WTC11 (cell line): ENCODE measurements at regions not wholly inside any gene's neighbourhood (a gene's known extent, or its start where the extent isn't known, plus 50 kb on each side); places are given as distances from the start of the nearest gene placed in this dataset.

Source experiments
- ATAC-seq: fragments of 200-7000 bp; cut with Tn5 transposase; 2 replicates; pipeline ENCODE4 v1.10.0; 2021; ENCODE audit warnings: mild to moderate bottlenecking, moderate library complexity
- CTCF ChIA-PET: fragments of 300-600 bp; sonication (Branson Sonifier 250); formaldehyde crosslinking; loops from one replicate; lab custom pipeline; 2021; ENCODE audit warnings: antibody characterized with exemption; lab: Charles Lee
- POLR2A ChIA-PET: fragments of 350-600 bp; sonication (Branson Sonifier 250); formaldehyde crosslinking; loops from one replicate; lab custom pipeline; 2021; ENCODE audit warnings: antibody characterized with exemption; lab: Charles Lee
- DNase-seq: peaks from one replicate; pipeline ENCODE4 v3.0.0; 2021; ENCODE audit warnings: low spot score
- H3K27ac Mint-ChIP-seq: 2 replicates; pipeline ENCODE4 v1.8.0; 2021; ENCODE audit warnings: mixed read lengths
- H3K27me3 Mint-ChIP-seq: 2 replicates; pipeline ENCODE4 v1.8.0; 2021; ENCODE audit warnings: low read depth, mild to moderate bottlenecking, moderate library complexity, mixed read lengths
- H3K36me3 Mint-ChIP-seq: 2 replicates; pipeline ENCODE4 v1.8.0; 2021; ENCODE audit warnings: mixed read lengths
- H3K4me1 Mint-ChIP-seq: 2 replicates; pipeline ENCODE4 v1.8.0; 2022; ENCODE audit warnings: mixed read lengths
- H3K4me3 Mint-ChIP-seq: 2 replicates; pipeline ENCODE4 v1.8.0; 2021; ENCODE audit warnings: mild to moderate bottlenecking, moderate library complexity, mixed read lengths
- H3K9me3 Mint-ChIP-seq: 2 replicates; pipeline ENCODE4 v1.8.0; 2021; ENCODE audit warnings: mixed read lengths
- CDX4 ChIP-seq: fragments of 250-450 bp; sonication (Bioruptor Pico); IDR thresholded peaks from 2 replicates; pipeline ENCODE4 v1.9.0; 2021; ENCODE audit warnings: moderate library complexity, mild to moderate bottlenecking, inconsistent platforms, borderline replicate concordance
- FOXP4 ChIP-seq: sonication (generic); formaldehyde crosslinking; IDR thresholded peaks from 2 replicates; pipeline ENCODE4 v1.8.0; 2022; ENCODE audit warnings: mild to moderate bottlenecking, missing genetic modification reagents
- JUN ChIP-seq: sonication (generic); formaldehyde crosslinking; IDR thresholded peaks from 2 replicates; pipeline ENCODE4 v1.8.0; 2023; ENCODE audit warnings: mild to moderate bottlenecking, missing genetic modification reagents
- NR2C2 ChIP-seq: sonication (generic); formaldehyde crosslinking; IDR thresholded peaks from 2 replicates; pipeline ENCODE4 v1.8.0; 2022; ENCODE audit warnings: mild to moderate bottlenecking, missing genetic modification reagents
- PRDM15 ChIP-seq: sonication (generic); formaldehyde crosslinking; IDR thresholded peaks from 2 replicates; pipeline ENCODE4 v1.8.0; 2022; ENCODE audit warnings: missing genetic modification reagents
- RORB ChIP-seq: fragments of 250-450 bp; sonication (Bioruptor Pico); IDR thresholded peaks from 2 replicates; pipeline ENCODE4 v1.9.0; 2021; ENCODE audit warnings: mild to moderate bottlenecking
- SMAD4 ChIP-seq: sonication (generic); formaldehyde crosslinking; IDR thresholded peaks from 2 replicates; pipeline ENCODE4 v1.8.0; 2022; ENCODE audit warnings: mild to moderate bottlenecking, missing genetic modification reagents
- SP1 ChIP-seq: sonication (generic); formaldehyde crosslinking; conservative IDR thresholded peaks from 2 replicates; pipeline ENCODE4 v1.8.1; 2022; ENCODE audit warnings: missing genetic modification reagents
- ZNF317 ChIP-seq: sonication (generic); formaldehyde crosslinking; IDR thresholded peaks from 2 replicates; pipeline ENCODE4 v1.8.1; 2023; ENCODE audit warnings: low read depth, mild to moderate bottlenecking, moderate library complexity, missing genetic modification reagents, borderline replicate concordance
- TF ChIP-seq, protein P1 (sequence below): sonication (generic); formaldehyde crosslinking; IDR thresholded peaks from 2 replicates; pipeline ENCODE4 v1.8.0; 2023; ENCODE audit warnings: mild to moderate bottlenecking, missing genetic modification reagents
- TF ChIP-seq, protein P2 (sequence below): fragments of 200-600 bp; IDR thresholded peaks from 2 replicates; pipeline ENCODE4 v1.8.0; 2022; ENCODE audit warnings: antibody characterized with exemption

DNA sequence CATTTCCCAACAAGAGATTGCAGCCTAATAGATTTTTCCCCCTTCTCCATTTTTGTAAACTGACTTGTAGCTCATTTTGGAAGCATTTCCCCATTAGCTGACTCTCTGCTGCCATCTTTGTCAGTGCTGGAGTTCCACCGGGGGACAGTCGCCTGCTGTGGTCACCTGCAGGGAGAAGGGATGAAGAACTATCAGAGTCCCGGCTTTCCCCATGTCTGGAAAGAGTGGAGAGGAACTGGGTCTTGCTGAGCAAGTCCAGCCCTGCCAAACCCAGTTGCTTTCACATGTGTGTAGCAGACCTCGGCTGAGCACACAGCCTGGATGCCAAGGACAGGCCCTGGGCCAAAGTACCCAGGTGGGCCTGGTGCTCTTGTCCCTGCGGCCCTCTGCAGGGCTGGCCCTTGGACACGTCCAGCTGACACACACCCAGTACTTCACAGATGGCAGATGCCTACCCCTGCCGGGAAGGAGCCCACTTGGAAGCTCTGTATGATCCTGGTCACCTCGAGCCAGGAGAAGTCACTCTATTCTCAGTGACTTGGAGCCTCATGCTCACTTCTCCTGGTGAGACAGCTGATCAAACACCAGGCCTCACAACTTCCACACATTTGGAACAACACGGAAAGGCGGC is 157.3 kb upstream of the NPVF start (continued):
- no peak for TF ChIP-seq CDX4 (CRISPR knock-in tag)
- TF ChIP-seq FOXP4 (CRISPR knock-in tag) = no peak
- no peak for TF ChIP-seq SMAD4 (CRISPR knock-in tag)
- no peak for TF ChIP-seq PRDM15 (CRISPR knock-in tag)

- no peaks in the 10 kb centered on the region for H3K36me3 Mint-ChIP-seq
- DNase-seq = no peak
- ATAC-seq = no peak
- POLR2A ChIA-PET = no interaction called here
- CTCF ChIA-PET = interaction anchor here (0.9 to 12.1 kb wide), 3 partner anchors 127 to 179 kb away, joined by 3 to 143 read pairs (median 3); no protein-coding TSS in a partner anchor
- peaks cover 8% of the 10 kb centered on the region for H3K4me1 Mint-ChIP-seq
- TF ChIP-seq JUN (CRISPR knock-in tag) = no peak
- TF ChIP-seq, protein P1, sequence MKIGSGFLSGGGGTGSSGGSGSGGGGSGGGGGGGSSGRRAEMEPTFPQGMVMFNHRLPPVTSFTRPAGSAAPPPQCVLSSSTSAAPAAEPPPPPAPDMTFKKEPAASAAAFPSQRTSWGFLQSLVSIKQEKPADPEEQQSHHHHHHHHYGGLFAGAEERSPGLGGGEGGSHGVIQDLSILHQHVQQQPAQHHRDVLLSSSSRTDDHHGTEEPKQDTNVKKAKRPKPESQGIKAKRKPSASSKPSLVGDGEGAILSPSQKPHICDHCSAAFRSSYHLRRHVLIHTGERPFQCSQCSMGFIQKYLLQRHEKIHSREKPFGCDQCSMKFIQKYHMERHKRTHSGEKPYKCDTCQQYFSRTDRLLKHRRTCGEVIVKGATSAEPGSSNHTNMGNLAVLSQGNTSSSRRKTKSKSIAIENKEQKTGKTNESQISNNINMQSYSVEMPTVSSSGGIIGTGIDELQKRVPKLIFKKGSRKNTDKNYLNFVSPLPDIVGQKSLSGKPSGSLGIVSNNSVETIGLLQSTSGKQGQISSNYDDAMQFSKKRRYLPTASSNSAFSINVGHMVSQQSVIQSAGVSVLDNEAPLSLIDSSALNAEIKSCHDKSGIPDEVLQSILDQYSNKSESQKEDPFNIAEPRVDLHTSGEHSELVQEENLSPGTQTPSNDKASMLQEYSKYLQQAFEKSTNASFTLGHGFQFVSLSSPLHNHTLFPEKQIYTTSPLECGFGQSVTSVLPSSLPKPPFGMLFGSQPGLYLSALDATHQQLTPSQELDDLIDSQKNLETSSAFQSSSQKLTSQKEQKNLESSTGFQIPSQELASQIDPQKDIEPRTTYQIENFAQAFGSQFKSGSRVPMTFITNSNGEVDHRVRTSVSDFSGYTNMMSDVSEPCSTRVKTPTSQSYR = no peak
- TF ChIP-seq, protein P2, sequence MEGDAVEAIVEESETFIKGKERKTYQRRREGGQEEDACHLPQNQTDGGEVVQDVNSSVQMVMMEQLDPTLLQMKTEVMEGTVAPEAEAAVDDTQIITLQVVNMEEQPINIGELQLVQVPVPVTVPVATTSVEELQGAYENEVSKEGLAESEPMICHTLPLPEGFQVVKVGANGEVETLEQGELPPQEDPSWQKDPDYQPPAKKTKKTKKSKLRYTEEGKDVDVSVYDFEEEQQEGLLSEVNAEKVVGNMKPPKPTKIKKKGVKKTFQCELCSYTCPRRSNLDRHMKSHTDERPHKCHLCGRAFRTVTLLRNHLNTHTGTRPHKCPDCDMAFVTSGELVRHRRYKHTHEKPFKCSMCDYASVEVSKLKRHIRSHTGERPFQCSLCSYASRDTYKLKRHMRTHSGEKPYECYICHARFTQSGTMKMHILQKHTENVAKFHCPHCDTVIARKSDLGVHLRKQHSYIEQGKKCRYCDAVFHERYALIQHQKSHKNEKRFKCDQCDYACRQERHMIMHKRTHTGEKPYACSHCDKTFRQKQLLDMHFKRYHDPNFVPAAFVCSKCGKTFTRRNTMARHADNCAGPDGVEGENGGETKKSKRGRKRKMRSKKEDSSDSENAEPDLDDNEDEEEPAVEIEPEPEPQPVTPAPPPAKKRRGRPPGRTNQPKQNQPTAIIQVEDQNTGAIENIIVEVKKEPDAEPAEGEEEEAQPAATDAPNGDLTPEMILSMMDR = no peak
- no peak for TF ChIP-seq NR2C2
- no peak for TF ChIP-seq ZNF317 (CRISPR knock-in tag)
- TF ChIP-seq RORB (CRISPR knock-in tag) = no peak
- TF ChIP-seq CDX4 (CRISPR knock-in tag) = no peak
- TF ChIP-seq SP1 (CRISPR knock-in tag) = no peak
- no peak for TF ChIP-seq SMAD4 (CRISPR knock-in tag)
- TF ChIP-seq, all 79 proteins: peak for 0
- Mint-ChIP-seq H3K27ac (no peak overlapping the region), H3K27me3 (no peaks in the 10 kb centered on the region; the same call in 1 of the 2 replicates), H3K9me3 (no peaks in the 10 kb centered on the region), H3K4me3 (no peak overlapping the region)
Measured at GRCh38 chr7:25386311-25386744, 158.0 kb upstream of the NPVF start.
